Hepatocyte (in vitro differentiated cells): ENCODE measurements at regions not wholly inside any gene's neighbourhood (a gene's known extent, or its start where the extent isn't known, plus 50 kb on each side); places are given as distances from the start of the nearest gene placed in this dataset.

Experiments used
- DNase-seq: peaks from one replicate; pipeline ENCODE4 v3.0.0-alpha.2; 2016; ENCODE audit warnings: low spot score
- H2AFZ ChIP-seq: fragments of 200-600 bp; sonication (generic); 2 replicates; pipeline ENCODE4 v1.6.0; 2016; ENCODE audit warnings: antibody characterized with exemption, mild to moderate bottlenecking
- H3K27ac ChIP-seq: fragments of 200-600 bp; sonication (generic); 2 replicates; pipeline ENCODE4 v1.5.1; 2016; ENCODE audit warnings: mild to moderate bottlenecking
- H3K27me3 ChIP-seq: fragments of 200-600 bp; sonication (generic); 2 replicates; pipeline ENCODE4 v1.6.1; 2016
- H3K36me3 ChIP-seq: fragments of 200-600 bp; sonication (generic); replicated peaks from 2 replicates; pipeline ENCODE4 v1.5.1; 2016; ENCODE audit warnings: low read depth; ENCODE audit not compliant: insufficient read depth
- H3K4me1 ChIP-seq: fragments of 200-600 bp; sonication (generic); 2 replicates; pipeline ENCODE4 v1.5.1; 2016; ENCODE audit warnings: mild to moderate bottlenecking, moderate library complexity; ENCODE audit not compliant: insufficient read depth
- H3K4me2 ChIP-seq: fragments of 200-600 bp; sonication (generic); 2 replicates; pipeline ENCODE4 v1.6.0; 2016
- H3K4me3 ChIP-seq: fragments of 200-600 bp; sonication (generic); 2 replicates; pipeline ENCODE4 v1.5.1; 2016; ENCODE audit warnings: mild to moderate bottlenecking
- H3K79me2 ChIP-seq: fragments of 200-600 bp; sonication (generic); 2 replicates; pipeline ENCODE4 v1.6.0; 2017; ENCODE audit warnings: mild to moderate bottlenecking
- H3K9me2 ChIP-seq: fragments of 200-600 bp; sonication (generic); replicated peaks from 2 replicates; pipeline ENCODE4 v1.6.0; 2017; ENCODE audit warnings: mild to moderate bottlenecking; ENCODE audit not compliant: insufficient read depth
- H3K9me3 ChIP-seq: fragments of 200-600 bp; sonication (generic); 2 replicates; pipeline ENCODE4 v1.5.1; 2016; ENCODE audit warnings: low read depth, mild to moderate bottlenecking
- H4K20me1 ChIP-seq: fragments of 200-600 bp; sonication (generic); 2 replicates; pipeline ENCODE4 v1.6.0; 2016; ENCODE audit warnings: mild to moderate bottlenecking; ENCODE audit not compliant: insufficient read depth, poor library complexity, severe bottlenecking
- EZH2 ChIP-seq: fragments of 200-600 bp; sonication (generic); IDR thresholded peaks from 2 replicates; pipeline ENCODE4 v1.6.1; 2016; ENCODE audit warnings: antibody characterized with exemption, mild to moderate bottlenecking, borderline replicate concordance
- EZH2phosphoT487 ChIP-seq: fragments of 200-600 bp; sonication (generic); IDR thresholded peaks from one replicate; pipeline ENCODE4 v1.6.1; 2018; ENCODE audit warnings: antibody characterized with exemption, mild to moderate bottlenecking, low read depth, moderate library complexity; ENCODE audit not compliant: unreplicated experiment, severe bottlenecking
- WGBS: methylation state at CpG from one replicate; pipeline ENCODE4 v1.1.6; 2016; ENCODE audit warnings: low lambda C conversion rate; ENCODE audit errors: missing lambda C conversion rate; 5-methylcytosine and 5-hydroxymethylcytosine counted together
- TF ChIP-seq, protein P1 (sequence below): fragments of 200-600 bp; sonication (generic); IDR thresholded peaks from 2 replicates; pipeline ENCODE4 v1.5.1; 2016; ENCODE audit warnings: antibody characterized with exemption, mild to moderate bottlenecking; ENCODE audit not compliant: poor library complexity

DNA sequence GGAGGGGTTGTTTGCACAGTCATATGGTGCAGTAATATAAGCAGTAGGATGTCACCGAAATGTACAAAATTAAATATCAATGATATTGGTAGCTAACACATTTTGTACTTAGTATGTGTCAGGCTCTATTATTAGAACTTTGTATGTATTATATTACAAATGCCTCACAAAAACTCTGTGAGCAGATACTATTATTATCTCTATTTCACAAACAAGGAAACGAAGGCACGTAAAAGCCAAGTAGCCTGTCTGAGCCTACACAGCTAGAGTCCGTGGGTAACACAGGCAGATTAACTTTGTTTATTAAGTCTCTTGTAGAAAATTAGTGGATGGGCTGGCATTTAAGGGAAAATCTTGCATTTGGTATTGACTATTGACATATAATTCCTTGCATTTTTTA is 284.3 kb upstream of the DAB2 start:
- WGBS = 72% methylated on average over 4 of the region's 4 CpGs
- Histone ChIP-seq H3K79me2 (no peaks in the 10 kb centered on the region), H3K27ac (no peak overlapping the region), H3K4me3 (no peak overlapping the region), H3K36me3 (no peaks in the 10 kb centered on the region), H2AFZ (no peak overlapping the region), H3K4me2 (no peak overlapping the region), H4K20me1 (no peaks in the 10 kb centered on the region), H3K4me1 (peaks cover 7% of the 10 kb centered on the region), H3K9me2 (no peaks in the 10 kb centered on the region), H3K27me3 (no peaks in the 10 kb centered on the region), H3K9me3 (no peaks in the 10 kb centered on the region)
- no peak for DNase-seq
- TF ChIP-seq, protein P1, sequence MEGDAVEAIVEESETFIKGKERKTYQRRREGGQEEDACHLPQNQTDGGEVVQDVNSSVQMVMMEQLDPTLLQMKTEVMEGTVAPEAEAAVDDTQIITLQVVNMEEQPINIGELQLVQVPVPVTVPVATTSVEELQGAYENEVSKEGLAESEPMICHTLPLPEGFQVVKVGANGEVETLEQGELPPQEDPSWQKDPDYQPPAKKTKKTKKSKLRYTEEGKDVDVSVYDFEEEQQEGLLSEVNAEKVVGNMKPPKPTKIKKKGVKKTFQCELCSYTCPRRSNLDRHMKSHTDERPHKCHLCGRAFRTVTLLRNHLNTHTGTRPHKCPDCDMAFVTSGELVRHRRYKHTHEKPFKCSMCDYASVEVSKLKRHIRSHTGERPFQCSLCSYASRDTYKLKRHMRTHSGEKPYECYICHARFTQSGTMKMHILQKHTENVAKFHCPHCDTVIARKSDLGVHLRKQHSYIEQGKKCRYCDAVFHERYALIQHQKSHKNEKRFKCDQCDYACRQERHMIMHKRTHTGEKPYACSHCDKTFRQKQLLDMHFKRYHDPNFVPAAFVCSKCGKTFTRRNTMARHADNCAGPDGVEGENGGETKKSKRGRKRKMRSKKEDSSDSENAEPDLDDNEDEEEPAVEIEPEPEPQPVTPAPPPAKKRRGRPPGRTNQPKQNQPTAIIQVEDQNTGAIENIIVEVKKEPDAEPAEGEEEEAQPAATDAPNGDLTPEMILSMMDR = no peak
- TF ChIP-seq EZH2 (no peak), EZH2phosphoT487 (no peak)

DNA sequence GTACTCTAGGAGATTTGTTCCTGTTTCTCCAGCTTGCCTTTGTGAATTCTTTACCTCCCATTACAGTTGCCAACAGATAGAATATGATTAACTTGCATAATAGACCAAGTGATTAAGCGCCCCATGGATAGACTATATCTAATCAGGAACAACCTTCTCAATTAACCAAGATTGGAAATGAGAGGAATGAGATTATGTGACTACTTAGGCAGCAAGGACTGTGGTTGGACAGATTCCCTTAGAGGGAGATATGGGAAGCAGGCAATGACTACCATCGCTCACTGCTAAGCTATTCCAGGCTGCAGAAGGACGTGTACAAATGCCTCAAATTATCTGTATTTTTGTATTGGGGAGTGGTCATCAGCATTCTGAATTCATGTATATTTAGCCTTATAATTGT is 278.1 kb upstream of the DAB2 start:
- H3K4me3 ChIP-seq = no peak overlapping the region
- H3K27me3 ChIP-seq = no peaks in the 10 kb centered on the region
- no peaks in the 10 kb centered on the region for H3K9me2 ChIP-seq
- H3K4me1 ChIP-seq = peaks cover 16% of the 10 kb centered on the region
- H3K36me3 ChIP-seq = no peaks in the 10 kb centered on the region
- WGBS = 82% methylated on average over 3 of the region's 3 CpGs
- H4K20me1 ChIP-seq = no peaks in the 10 kb centered on the region
- H2AFZ ChIP-seq = no peak overlapping the region
- DNase-seq = no peak
- no peak overlapping the region for H3K27ac ChIP-seq
- TF ChIP-seq, protein P1 = no peak
- TF ChIP-seq EZH2phosphoT487 (no peak), EZH2 (no peak)
- no peak overlapping the region for H3K4me2 ChIP-seq
- no peaks in the 10 kb centered on the region for H3K9me3 ChIP-seq
- no peaks in the 10 kb centered on the region for H3K79me2 ChIP-seq

DNA sequence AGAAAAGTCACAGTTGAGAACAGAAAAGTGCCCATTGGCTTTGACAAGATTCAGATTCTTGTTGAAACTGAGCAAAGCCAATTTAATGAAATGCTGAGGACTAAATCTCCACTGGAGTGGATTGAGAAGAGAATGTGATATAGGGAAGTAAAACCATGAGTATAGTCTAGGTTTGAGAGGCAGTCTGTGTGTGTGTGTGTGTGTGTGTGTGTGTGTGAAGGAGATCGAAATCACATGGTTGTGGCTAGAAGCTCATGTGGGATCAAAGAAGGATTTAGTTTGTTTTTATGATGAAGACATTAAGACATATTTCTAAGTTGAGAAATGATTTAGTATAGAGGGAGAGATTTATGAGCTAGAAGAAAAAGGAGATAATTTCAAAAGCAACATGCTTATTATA is 275.7 kb upstream of the DAB2 start:
- TF ChIP-seq, protein P1 = no peak
- TF ChIP-seq EZH2 = no peak
- no peak for TF ChIP-seq EZH2phosphoT487
- Histone ChIP-seq H3K79me2 (no peaks in the 10 kb centered on the region), H3K4me1 (peaks cover 32% of the 10 kb centered on the region), H3K4me3 (no peak overlapping the region), H2AFZ (no peak overlapping the region), H3K9me2 (no peaks in the 10 kb centered on the region), H4K20me1 (no peaks in the 10 kb centered on the region), H3K27ac (no peak overlapping the region), H3K9me3 (no peaks in the 10 kb centered on the region), H3K27me3 (no peaks in the 10 kb centered on the region), H3K4me2 (no peak overlapping the region), H3K36me3 (no peaks in the 10 kb centered on the region)
- 71% methylated on average over 1 of the region's 1 CpG for WGBS
- DNase-seq = no peak
